ENCODE measurements at regions not wholly inside any gene's neighbourhood (a gene's known extent, or its start where the extent isn't known, plus 50 kb on each side); places are given as distances from the start of the nearest gene placed in this dataset.

DNA sequence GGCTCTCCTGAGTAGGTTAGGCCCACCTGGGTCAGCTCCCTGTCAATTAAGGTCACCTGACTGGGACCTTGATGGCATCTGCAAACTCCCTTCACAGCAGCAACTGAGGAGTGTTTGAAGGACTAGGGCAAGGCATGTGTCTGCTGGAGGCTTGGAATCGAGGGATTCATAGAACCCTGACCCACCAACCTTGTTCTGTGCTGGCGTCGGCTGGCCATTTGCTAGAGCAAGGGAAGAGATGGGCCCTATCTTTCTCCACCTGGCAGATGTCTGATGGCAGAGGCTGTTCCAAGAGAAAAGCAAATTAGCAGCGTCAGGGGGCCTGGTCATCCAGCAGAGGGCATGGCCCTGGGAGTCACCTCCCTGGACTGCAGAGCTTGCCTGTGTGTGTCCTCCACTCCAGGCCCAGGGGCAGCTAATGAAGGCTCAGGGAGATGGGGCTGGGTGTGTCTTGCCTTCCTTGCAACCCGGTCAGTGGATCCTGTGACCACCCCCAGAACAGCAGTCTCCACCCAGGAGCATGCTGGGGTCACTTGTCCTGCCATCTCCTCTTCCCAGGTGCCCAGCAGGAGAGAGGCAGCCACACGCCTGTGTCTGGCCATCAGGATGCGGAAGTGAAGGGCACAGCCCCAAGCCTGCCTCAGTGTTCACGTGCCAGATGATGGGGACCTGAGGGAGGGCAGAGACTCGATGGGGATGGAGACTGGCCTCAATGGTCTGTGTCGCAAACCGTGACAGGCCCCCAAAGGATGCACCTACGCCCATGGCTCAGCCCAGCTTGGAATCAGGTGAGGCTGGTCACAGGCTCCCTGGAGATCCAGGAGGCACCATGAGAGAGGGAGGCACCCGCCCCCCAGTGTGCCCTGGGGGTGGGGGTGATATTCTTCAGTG, 53.9 kb downstream of the BARX1 start:
- in situ Hi-C loops (cut with HindIII; ENCODE audit: low sequenced_read_pairs), result no loop called here

DNA sequence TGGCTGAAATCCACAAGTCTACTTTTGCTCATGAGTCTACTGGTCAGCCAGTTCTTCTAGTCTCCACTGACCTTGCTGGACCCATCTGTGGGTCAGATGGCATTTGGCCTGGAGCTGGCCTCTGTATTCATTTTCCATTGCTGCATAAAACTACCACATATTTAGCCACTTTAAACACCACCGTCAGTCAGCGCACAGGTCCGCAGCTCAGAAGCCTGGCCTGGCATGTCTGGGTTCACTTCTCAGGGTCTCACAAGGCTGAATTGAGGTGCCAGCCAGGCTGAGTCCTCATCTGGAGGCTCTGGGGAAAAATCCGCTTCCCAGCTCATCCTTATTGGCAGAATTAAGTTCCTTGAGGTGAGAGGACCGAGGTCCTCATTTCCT, 54.7 kb downstream of the BARX1 start:
- in situ Hi-C loops (cut with HindIII; ENCODE audit: low sequenced_read_pairs), result no loop called here

DNA sequence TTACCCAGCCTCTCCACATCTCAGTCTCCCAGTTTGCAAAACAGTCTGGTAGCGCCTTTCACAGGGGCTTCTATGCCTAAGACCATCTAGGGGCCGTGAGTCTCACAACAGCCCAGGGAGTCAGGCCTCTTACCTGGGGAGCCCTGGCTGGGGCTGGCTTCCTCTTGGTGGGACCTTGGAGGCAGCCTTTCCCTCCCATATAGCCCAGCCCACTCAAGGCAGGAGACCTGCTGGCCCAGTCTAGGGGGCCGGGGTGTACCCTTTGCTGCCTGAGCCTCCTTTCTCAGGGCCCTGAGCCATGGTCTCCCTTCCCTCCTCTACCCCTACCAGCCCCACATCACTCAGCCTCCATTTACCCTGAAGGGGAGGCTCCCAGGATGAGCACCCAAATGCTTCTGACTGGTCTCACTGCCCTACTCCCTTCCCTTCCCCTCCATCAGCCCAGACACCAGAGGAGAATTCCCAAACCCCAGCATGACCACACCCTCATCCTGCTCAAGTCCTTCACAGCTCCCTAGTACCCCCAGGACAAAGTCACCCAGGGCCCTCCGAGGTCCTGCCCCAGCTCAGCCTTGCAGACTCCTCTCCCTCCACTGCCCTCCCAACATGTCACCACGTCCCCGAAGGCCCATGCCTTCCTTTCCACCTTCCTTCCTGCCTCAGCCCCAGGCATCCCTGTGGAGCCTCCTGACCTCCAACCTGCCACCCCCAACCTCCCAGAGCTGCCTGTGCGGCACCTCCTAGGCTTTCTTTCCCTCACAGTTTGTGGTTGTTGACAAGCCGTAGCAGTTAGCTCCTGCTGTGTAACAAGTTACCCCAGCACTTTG, 55.3 kb downstream of the BARX1 start:
- in situ Hi-C loops (cut with HindIII; ENCODE audit: low sequenced_read_pairs), result no loop called here

DNA sequence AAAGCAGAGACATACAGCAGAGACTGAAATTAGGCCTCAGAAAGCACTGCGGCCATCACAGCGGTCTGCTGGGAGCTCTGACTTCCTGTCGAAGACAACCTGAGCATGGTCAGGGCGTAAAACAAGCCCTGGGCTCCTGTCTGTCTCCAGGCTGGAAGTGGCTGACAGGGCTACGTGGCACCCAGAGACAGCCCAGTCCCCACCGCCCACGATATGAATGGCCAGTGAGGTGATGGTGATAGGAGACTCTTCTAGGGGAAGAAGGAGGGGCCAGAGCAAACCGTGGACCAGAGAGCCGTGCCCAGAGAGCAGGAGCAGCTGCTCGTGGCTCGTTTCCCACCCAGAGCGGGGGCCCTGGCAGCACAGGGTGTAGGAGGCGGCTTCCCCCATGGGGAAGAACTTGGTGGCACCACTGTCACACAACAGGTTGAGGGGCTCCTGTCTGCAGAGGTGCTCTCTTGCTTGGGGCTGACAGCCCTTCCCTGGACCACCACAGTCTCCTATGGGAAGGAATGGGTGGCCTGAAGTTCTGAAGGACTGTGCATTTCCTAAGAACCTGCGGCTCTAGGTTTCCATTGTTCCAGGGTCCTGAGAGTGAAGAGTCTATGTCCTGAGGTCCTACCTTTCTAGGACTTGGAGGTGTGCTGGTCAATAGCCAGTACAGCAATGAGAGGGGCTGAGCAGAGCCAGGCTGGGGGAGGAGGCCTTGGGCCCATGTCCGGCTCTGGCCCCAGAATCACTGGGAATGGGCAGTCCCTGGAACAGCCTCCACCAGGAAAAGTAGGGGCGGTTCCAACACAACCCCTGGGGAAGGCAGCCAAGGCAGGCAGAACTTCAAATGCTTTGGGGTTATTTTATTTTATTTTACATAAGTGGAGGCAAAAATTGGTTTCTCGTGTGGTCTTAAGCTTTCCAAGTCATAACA, 56.4 kb downstream of the BARX1 start:
- in situ Hi-C loops (cut with HindIII; ENCODE audit: low sequenced_read_pairs), result no loop called here

DNA sequence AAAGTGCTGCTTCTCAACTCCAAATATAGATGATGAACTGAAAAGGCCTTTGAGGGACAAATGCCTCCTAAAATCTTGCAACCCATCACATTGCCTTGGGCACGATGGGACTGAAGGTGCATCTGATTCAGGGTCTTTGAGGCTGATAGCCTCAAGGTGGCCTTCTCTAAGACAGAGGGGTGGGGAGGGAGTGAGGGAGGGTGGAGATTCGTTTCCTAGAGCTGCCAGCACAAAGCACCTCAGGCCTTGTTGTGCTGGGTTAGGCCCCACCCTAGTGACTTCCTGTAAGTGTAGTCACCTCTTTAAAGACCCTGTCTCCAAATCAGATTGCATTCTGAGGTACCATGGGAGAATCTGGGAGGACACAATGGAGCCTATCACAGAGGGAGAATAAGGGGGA, 57.1 kb downstream of the BARX1 start:
- in situ Hi-C loops (cut with HindIII; ENCODE audit: low sequenced_read_pairs), result no loop called here

DNA sequence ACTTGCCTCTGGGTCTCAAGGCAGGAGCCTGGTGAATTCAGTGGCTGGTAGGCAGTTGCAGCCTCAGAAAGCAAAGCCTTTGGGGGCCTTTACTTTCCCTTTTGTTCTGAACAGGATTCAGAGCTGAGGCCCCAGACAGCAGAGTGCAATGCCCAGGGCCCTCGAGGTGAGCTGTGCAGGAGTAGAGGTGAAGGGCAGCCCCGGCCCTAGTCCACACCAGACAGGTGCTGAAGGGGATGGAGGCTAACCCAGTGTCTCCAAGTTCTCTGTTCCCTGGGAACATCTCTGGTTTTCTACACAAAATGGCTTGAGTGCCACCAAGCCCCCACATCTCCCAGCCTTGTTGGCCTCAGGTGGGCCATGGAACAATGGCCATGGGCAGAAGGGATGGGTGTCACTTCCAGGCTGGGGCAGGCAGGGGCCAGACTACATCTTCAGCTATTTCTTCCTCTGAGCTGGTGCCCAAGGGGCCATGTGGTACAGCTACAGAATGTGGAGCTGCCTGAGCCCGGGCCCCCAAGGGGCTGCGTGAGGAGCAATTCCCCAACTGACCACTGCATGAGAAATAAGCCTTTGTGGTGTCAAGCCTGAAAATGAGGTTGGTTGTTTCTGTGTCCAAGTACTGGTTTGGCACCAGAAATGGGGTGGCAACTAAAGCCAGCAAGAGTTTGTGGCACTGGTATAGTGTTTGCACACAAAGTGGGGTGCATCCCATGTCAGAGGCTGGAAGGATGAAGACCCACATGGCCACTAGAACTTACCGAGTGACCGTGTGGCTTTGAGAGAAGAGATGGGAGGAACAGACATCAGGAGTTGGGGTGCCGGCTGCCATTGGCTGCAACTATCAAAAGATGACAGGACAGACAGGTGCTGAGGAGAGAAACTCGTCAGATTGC, 57.8 kb downstream of the BARX1 start:
- in situ Hi-C loops (cut with HindIII; ENCODE audit: low sequenced_read_pairs), result no loop called here

DNA sequence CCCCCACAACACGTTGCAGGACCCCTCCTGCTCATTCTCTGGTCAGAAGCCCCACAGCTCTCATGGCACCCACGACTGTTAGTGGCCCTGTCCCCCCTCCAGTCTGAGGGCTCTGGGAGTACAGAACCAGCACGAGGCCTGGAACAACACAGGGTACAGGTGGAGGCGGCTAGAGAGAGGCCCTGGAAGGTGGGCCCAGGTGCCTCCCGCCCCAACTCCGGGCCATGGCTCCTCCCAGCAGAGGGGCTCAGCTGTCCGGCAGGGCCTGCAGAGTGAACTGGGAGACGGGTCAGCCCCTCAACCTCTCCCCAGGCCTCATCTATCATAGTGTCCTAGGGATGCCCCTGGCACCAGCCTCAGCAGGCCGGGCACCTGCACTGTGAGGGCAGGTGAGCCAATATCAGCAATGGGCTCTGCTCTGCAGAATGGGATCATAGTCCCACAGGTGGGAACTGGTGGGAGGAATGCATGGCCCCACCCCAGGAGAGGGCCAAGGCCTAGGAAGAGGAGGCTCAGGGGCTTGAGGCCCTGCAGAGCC, 58.6 kb downstream of the BARX1 start:
- in situ Hi-C loops (cut with HindIII; ENCODE audit: low sequenced_read_pairs), result no loop called here

DNA sequence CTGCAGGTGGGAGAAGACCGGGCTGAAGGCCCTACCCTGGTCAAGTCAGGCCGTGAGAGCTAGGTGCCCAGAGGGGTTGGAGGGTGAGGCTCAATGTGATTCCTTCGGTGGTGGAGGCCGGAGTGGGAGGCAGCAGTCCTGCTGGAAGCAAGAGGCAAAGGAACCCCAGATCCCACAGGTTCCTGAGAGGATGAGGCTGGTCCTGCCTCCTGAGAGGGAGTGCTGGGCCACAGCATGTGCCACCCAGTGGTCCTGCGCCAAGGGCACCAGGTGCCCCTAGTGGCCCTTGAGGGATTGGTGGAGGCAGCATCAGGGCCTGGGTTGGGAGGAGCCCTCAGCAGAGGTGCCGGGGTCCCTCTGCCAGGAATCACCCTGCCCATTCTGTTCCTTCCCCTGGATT, 59.1 kb downstream of the BARX1 start:
- in situ Hi-C loops (cut with HindIII; ENCODE audit: low sequenced_read_pairs), result no loop called here

DNA sequence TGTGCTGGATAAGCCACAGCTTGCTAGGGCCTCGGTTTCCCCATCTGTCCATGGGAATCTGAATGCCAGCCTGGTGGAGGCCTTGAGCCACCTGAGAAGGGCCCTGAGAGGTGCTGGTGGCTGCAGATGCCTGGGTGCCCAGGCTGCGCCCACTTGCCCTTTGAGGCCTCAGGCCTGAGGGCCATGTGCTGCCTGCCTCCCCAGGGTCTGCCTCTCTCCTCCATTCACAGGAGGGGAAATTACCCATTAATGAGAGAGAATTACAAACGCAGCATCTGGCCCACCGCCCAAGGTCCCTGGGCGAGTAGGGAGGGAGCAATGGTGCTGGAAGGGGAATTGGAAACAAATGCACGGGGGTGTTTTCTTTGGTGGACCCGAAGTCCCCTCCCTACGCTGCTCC, 59.6 kb downstream of the BARX1 start:
- in situ Hi-C loops (cut with HindIII; ENCODE audit: low sequenced_read_pairs), result no loop called here

DNA sequence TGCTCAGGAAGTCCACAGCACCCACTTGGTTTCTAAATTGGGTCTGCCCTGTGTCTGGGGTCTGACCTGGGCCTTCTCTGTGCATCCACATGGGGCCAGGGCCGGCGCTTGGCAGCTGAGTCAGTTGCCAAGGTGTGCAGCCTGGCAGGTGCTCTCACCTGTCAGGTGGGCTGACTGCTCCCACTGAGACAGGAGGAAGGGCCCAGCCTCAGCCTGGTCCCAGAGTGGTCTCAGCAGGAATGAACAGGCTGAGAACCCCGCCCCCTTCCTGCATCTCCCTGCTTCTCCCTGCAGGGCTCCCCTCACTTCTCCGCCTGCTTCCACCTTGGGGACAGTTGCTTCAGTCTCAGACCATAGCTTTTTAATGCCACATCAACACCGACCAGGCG, 60.5 kb downstream of the BARX1 start:
- in situ Hi-C loops (cut with HindIII; ENCODE audit: low sequenced_read_pairs), result no loop called here

DNA sequence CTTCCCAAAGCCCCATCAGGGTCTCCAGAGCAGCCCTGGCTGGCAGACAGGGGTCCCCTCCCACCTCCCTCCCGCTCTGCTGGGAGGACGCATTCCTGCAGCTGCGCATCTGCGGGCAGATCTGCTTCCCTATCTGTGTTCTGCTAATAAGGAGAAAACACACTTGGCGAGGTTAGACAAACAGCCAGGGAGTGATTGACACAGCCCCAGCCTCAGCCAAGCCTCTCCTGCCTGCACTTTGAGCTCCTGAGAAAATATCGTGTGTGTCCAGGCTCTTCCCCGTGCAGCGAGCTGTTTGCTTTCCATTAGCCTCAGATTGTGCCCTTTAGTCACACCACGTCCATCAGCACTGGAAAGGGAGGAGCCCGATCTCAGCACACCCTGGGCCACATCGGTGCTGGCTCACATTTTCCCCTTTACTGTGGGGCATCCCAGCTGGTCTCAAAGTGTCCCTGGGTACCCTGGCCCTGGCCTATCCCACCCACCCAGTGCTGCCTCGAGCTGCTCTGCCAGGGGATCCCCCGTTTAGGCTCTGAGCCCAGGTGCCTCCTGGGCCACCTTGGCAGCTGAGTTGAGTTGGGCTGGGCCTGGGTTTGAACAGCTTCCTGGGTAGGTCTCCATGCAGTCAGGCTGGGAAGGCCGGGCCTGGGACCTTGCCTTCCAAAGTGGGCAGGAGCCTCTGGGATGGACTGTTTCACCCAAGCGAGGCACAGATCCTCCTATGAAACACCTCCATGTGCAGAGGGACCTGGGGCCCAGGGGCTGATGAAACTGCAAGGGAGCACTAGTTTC, 61.1 kb downstream of the BARX1 start:
- in situ Hi-C loops (cut with HindIII; ENCODE audit: low sequenced_read_pairs), result no loop called here

DNA sequence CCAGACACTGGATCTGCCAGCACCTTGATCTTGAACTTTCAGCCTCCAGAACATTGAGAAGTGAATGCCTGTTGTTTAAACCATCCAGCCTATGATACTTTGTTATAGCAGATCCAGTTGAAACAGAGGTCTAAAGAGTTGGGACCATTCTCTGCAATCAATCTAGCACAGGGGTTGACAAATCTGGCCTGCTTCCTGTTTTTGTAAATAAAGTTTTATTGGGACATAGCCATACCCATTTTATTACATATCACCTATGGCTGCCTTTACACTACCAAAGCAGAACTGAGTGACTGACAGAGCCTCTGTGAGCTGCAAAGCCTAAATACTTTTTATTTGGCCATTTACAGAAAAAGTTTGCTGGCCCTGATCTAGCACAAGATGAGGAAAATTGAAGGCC, 62.0 kb downstream of the BARX1 start:
- in situ Hi-C loops (cut with HindIII; ENCODE audit: low sequenced_read_pairs), result no loop called here

DNA sequence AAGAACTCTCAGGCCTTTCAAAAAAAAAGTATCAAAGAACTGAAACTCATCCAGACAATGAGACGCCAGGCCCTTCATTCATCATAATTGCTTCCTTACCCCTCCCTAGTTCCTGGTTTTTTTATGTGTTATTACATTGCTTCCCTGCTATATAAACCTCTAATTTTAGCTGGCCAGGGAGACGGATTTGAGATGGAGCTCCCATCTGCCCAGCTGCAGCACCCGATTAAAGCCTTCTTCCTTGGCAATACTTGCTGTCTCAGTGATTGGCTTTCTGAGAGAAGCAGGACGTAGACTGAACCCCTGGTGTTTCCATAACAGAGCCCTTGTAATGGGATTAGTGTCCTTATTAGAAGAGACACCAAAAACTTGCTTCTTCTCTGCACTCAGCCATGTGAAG, 62.4 kb downstream of the BARX1 start:
- in situ Hi-C loops (cut with HindIII; ENCODE audit: low sequenced_read_pairs), result no loop called here

DNA sequence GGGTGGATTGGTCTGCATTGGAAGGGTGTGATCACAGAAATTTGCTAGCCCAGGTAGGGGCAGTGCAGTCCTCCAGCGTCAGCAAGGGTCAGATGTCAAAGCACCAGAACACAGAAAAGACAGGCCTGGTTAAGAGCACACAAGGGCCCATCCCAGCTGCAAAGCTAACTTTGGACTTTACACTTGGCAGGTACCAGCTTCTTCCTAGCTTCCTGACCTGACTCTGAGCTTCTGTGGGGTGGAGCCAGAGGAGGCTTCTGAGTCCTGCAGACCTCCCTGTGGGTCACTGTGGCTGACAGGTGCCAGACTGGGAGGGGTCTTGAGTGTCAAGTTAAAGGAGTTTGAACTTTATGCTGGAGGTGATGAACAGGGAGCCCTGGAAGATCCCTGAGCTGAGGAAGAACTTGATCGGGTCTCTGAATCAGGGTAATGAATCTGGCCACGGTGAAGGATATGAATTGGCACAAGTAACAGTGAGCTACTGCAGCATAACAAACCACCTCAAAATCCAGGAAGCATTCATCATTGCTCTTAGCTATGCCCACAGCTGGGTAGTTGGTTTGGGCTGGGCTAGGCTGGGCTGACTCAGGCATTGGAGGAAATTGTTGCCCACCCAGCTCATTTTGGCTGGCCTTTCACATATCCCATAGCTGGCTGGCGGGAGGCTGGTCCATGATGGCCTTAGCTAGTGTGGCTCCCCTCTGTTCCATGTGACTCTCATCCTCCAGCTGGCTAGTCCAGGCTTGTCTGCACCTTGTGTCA, 63.4 kb downstream of the BARX1 start:
- in situ Hi-C loops (cut with HindIII; ENCODE audit: low sequenced_read_pairs), result no loop called here

DNA sequence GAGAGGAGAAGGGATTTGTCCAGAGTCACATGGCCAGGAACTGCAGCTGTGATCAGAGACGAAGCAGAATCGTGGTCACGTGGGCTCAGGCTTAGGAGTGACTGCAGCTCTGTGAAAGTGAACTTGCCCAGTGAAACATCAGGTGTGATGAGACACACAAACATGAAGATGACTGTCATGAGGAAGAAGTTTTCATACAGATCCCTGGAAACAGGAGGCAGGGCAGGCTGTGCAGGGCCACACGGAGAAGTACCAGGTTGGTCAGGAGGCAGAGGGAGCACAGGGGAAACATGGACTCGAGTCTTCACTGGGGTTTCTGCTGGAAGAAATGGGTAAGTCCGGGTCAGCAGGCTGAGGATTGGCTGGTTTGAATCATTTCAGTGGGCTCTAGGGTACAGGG, 64.1 kb downstream of the BARX1 start:
- in situ Hi-C loops (cut with HindIII; ENCODE audit: low sequenced_read_pairs), result no loop called here

DNA sequence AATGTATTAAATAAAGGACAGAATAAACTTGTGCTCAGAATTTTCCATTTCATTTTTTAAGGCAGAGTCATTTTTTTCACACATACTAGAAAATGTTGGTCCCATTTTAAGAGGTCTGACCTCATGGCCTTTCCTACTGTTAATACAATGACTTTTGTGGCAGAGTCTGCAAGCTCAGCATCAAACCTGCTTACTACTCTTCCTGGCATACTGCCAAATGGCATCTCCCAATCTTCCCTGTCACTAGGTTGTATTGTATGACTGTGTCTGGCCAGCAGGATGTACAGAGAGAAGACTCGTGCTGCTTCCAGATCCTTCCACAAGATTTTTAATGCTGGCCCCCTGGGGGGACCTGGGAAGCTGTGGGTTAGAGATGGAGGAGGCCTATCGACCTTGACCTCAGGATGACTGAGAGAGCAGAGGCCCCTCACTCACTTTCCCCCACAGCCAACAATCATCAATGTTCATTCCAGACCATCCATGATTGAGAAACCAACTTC, 64.7 kb downstream of the BARX1 start:
- in situ Hi-C loops (cut with HindIII; ENCODE audit: low sequenced_read_pairs), result no loop called here

DNA sequence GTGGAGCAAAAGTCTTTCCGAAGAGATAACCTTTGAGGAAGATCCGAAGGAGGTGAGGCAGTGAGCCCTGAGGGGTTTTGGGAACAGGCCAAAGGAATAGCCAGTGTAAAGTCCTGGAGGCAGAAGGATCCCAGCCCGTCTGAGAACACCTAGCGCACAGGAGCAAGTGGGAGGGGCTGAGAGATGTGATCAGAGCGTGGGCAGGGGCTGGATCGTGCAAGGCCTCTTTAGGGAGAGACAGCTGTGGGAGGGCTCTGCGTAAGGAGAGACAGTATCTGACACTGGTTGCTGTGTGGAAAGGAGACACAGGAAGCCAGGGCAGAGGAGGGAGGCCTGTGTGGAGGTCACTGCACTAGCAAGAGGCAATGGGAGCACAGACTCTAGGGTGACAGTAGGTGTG, 68.2 kb downstream of the BARX1 start:
- in situ Hi-C loops (cut with HindIII; ENCODE audit: low sequenced_read_pairs), result no loop called here

DNA sequence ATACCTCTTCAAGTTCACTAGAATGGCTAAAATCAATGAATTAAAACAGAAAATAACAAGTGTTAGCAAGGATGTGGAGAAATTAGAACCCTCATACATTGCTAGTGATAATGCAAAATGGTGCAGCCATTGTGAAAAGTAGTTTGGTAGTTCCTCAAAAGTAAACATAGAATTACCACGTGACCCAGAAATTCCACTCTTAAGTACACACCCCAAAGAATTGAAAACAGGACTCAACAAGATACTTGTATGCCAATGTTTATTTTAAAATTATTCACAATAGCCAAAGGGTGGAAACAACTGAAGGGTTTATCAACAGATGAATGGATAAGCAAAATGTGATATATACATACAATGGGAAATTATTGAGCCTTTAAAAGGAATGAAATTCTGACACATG, 70.3 kb downstream of the BARX1 start:
- in situ Hi-C loops (cut with HindIII; ENCODE audit: low sequenced_read_pairs), result no loop called here
